Type B pancreatic cell (in vitro differentiated cells): ENCODE measurements at regions not wholly inside any gene's neighbourhood (a gene's known extent, or its start where the extent isn't known, plus 50 kb on each side); places are given as distances from the start of the nearest gene placed in this dataset.

ENCODE experiments used
- DNase-seq: peaks from one replicate; pipeline ENCODE4 v3.0.0; 2021; ENCODE audit warnings: mixed read lengths; ENCODE audit not compliant: unreplicated experiment; ENCODE audit errors: extremely low spot score
- H3K27ac Mint-ChIP-seq: 2 replicates; pipeline ENCODE4 v1.8.0; 2021; ENCODE audit warnings: mild to moderate bottlenecking, mixed read lengths
- H3K27me3 Mint-ChIP-seq: 2 replicates; pipeline ENCODE4 v1.8.0; 2021; ENCODE audit warnings: mixed read lengths
- H3K36me3 Mint-ChIP-seq: 2 replicates; pipeline ENCODE4 v1.8.0; 2021; ENCODE audit warnings: mixed read lengths
- H3K4me1 Mint-ChIP-seq: one replicate; pipeline ENCODE4 v1.8.0; 2021; ENCODE audit warnings: mixed read lengths; ENCODE audit not compliant: unreplicated experiment
- H3K4me3 Mint-ChIP-seq: 2 replicates; pipeline ENCODE4 v1.8.0; 2021; ENCODE audit warnings: mild to moderate bottlenecking, mixed read lengths
- H3K9me3 Mint-ChIP-seq: 2 replicates; pipeline ENCODE4 v1.8.0; 2021; ENCODE audit warnings: mixed read lengths
- TF ChIP-seq, protein P1 (sequence below): fragments of 200-600 bp; sonication (generic); conservative IDR thresholded peaks from 2 replicates; pipeline ENCODE4 v1.5.0; 2021; ENCODE audit warnings: antibody characterized with exemption, mild to moderate bottlenecking

DNA sequence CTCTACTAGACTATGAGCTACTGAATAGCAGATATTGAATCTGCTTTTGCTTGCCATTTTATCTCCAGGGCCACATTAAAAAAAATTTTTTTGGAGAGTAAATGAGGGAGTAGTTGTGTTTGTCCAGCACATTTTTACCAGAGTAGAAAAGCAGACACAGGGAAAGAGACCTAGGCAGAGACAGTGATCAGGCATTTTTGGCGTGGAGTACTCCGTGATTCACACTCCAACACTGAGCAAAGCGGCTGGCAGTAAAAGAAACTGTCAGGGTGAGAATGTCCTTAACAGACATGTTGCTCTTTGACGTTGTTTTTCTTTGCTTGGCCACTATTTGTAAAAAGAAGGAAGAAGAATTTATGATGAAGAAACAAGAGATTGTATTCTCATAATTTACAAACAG lies 304.0 kb downstream of the TDRD3 start:
- Mint-ChIP-seq H3K9me3 (no peaks in the 10 kb centered on the region), H3K27ac (no peak overlapping the region), H3K4me3 (no peak overlapping the region), H3K36me3 (no peaks in the 10 kb centered on the region), H3K4me1 (no peaks in the 10 kb centered on the region), H3K27me3 (peaks cover 4% of the 10 kb centered on the region)
- TF ChIP-seq, protein P1, sequence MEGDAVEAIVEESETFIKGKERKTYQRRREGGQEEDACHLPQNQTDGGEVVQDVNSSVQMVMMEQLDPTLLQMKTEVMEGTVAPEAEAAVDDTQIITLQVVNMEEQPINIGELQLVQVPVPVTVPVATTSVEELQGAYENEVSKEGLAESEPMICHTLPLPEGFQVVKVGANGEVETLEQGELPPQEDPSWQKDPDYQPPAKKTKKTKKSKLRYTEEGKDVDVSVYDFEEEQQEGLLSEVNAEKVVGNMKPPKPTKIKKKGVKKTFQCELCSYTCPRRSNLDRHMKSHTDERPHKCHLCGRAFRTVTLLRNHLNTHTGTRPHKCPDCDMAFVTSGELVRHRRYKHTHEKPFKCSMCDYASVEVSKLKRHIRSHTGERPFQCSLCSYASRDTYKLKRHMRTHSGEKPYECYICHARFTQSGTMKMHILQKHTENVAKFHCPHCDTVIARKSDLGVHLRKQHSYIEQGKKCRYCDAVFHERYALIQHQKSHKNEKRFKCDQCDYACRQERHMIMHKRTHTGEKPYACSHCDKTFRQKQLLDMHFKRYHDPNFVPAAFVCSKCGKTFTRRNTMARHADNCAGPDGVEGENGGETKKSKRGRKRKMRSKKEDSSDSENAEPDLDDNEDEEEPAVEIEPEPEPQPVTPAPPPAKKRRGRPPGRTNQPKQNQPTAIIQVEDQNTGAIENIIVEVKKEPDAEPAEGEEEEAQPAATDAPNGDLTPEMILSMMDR, result no peak
- DNase-seq, result no peak

GRCh38 chr13:60699636-60700035 lies 302.6 kb downstream of the TDRD3 start:
- H3K4me1 Mint-ChIP-seq, result no peaks in the 10 kb centered on the region
- H3K9me3 Mint-ChIP-seq, result no peaks in the 10 kb centered on the region
- DNase-seq, result no peak
- no peak overlapping the region for H3K27ac Mint-ChIP-seq
- TF ChIP-seq, protein P1, result no peak
- peaks cover 4% of the 10 kb centered on the region for H3K27me3 Mint-ChIP-seq
- no peaks in the 10 kb centered on the region for H3K36me3 Mint-ChIP-seq
- H3K4me3 Mint-ChIP-seq, result no peak overlapping the region

DNA sequence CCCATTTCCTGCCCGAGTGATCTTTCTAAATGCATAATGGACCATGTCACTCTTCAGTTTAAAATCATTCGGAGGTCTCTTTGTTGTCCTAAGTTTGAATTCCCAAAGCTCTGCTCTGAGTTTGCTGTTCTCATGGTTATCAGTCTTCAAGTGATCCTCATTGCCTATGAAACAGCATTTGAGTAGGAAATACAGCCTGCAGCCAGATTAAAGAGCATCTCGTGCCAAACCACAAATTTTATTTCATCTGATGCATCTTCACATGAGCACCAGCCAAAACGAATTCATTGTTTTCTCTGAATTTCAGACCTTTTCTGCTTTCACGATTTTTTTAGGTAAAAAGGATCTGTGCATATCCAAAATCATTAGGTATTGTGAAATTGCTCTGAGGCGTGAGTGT lies 299.6 kb downstream of the TDRD3 start:
- no peak overlapping the region for H3K27ac Mint-ChIP-seq
- TF ChIP-seq, protein P1, result no peak
- H3K27me3 Mint-ChIP-seq, result no peaks in the 10 kb centered on the region
- DNase-seq, result no peak
- no peaks in the 10 kb centered on the region for H3K9me3 Mint-ChIP-seq
- no peaks in the 10 kb centered on the region for H3K4me1 Mint-ChIP-seq
- H3K4me3 Mint-ChIP-seq, result no peak overlapping the region
- H3K36me3 Mint-ChIP-seq, result no peaks in the 10 kb centered on the region

GRCh38 chr13:60691268-60691667 lies 294.2 kb downstream of the TDRD3 start:
- no peak overlapping the region for H3K27ac Mint-ChIP-seq
- H3K4me1 Mint-ChIP-seq, result peaks cover 5% of the 10 kb centered on the region
- TF ChIP-seq, protein P1, result no peak
- DNase-seq, result no peak
- peaks cover 4% of the 10 kb centered on the region for H3K9me3 Mint-ChIP-seq
- no peaks in the 10 kb centered on the region for H3K27me3 Mint-ChIP-seq
- H3K36me3 Mint-ChIP-seq, result no peaks in the 10 kb centered on the region
- no peak overlapping the region for H3K4me3 Mint-ChIP-seq

DNA sequence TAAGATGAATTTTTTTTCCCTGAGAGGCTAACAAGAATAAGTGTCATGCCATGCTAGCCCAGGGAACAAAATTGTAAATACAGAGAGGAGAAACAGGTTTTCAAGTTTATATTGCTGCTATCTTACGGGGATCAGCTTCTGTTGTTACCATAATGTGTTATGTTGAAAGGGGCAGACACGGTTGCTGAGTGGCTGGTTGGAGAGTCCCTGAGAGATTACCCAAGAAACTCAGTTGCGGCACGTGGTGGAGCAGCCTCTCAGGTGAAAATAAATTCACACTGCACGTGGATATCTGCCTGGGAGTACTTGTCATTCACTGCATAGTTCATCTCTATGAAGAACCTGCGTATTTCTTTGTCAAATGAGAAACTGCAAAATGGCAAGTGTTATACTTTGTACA lies 293.6 kb downstream of the TDRD3 start:
- Mint-ChIP-seq H3K36me3 (no peaks in the 10 kb centered on the region), H3K27me3 (no peaks in the 10 kb centered on the region), H3K27ac (no peak overlapping the region), H3K9me3 (peaks cover 4% of the 10 kb centered on the region), H3K4me1 (peaks cover 5% of the 10 kb centered on the region), H3K4me3 (no peak overlapping the region)
- no peak for DNase-seq
- TF ChIP-seq, protein P1, result no peak

DNA sequence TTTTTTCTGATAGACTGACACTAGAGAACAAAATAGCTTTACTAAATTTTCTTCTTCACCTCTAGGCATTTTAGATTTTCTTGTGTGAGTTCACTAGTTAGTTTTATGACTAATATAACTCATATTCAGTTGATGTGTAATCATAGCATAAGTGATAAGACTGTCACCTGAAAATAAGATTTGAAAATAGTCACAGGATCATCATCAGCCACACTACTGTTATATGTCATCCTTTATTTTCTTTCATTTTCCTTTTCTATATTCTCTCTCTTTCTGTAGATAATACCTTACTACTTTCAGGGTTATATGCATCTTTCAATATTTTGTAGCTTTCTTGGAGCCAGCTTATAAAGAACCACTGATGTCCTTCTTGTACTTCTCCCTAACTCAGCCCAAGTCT lies 292.6 kb downstream of the TDRD3 start:
- TF ChIP-seq, protein P1, result no peak
- Mint-ChIP-seq H3K27me3 (no peaks in the 10 kb centered on the region), H3K27ac (no peak overlapping the region)

More for the DNA sequence above, 292.6 kb downstream of the TDRD3 start:
- H3K4me1 Mint-ChIP-seq, result peaks cover 5% of the 10 kb centered on the region
- H3K4me3 Mint-ChIP-seq, result no peak overlapping the region
- peaks cover 4% of the 10 kb centered on the region for H3K9me3 Mint-ChIP-seq
- no peaks in the 10 kb centered on the region for H3K36me3 Mint-ChIP-seq
- no peak for DNase-seq
